ENCODE measurements at regions not wholly inside any gene's neighbourhood (a gene's known extent, or its start where the extent isn't known, plus 50 kb on each side); places are given as distances from the start of the nearest gene placed in this dataset.

DNA sequence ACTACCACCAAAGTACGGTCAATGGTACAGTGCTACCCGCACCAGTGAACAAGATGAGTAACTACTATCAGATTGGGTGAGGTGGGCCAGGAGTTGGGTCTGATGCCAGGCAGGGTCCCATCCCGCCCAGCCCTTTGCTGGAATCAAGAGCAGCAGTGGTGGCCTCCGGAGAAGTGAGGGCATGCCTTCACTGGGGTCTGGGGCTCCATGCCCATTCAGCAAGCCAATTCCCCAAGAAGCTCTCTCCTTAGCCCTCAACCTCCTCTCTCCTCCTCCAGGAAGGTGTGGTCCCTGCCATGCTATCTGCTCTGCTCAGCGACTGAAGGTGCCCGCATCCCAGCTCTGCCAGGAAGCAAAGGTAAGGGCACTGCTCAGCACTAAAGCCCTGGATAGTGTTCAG, 62.7 kb upstream of the CPLX2 start:
- DNase-seq, result no peak

DNA sequence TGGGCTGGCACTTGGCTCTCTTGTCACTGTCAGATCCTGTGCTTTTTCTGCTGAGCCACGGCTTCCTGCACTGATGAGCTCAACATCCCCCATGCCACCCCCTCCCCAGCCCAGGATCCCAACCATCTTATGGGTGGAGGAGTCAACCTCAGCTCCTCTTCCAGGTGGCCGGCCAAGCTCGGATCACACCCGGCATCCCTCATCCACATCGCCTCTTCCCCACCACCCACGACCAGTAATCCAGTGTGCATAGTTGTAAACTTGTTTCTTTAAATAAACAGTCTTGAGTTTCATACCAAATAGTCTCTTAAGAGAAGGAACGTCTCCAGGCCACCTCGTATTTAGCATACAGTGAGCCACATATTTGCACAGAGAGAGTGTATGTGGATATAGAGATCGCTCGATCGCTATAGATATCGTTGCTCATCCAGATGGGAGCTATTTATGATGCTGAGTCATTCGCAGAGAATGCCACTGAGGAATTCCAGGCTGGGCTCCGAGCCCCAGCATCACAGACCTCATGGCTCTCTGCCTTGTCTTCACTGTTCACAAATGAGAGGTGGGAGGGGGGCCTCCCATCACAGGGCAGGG, 61.8 kb upstream of the CPLX2 start:
- no peak for DNase-seq

DNA sequence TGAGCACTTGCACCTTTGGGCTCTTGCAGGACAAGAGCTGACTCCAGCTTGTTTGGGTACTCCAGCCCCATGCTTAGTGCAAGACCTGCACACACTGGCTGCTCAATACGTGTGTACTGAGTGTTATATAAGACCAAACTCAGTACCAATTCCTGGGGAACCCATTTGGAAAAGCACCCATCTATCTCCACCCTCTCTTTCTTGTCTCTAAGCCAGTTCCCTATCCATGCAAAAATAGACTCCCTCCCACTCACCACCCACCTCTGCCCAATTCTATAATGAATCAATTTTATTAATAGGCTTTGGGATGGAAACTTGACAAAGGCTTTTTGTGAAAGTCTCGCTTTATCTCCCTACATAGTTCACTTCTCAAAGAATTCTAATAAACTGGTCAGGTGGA, 60.9 kb upstream of the CPLX2 start:
- no peak for DNase-seq

DNA sequence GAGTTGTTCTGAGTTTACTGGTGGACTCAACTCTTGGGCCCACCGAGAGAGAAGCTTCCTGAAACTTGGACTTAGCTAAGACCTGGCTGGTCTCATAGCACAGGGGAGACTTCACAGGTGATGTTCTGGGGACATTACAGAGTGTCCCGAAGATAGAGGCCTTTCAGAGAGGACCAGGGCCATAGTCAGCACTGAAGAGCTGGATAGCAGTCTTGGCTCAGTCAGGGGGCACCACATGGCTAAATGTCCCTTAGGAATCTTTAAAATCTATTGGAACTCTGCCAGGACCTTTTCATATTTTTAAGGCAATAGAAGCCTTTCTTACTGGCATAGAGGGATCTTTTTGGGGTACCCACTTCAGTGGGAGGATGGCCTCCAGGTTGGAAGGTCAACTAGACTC, 59.8 kb upstream of the CPLX2 start:
- DNase-seq, result no peak

DNA sequence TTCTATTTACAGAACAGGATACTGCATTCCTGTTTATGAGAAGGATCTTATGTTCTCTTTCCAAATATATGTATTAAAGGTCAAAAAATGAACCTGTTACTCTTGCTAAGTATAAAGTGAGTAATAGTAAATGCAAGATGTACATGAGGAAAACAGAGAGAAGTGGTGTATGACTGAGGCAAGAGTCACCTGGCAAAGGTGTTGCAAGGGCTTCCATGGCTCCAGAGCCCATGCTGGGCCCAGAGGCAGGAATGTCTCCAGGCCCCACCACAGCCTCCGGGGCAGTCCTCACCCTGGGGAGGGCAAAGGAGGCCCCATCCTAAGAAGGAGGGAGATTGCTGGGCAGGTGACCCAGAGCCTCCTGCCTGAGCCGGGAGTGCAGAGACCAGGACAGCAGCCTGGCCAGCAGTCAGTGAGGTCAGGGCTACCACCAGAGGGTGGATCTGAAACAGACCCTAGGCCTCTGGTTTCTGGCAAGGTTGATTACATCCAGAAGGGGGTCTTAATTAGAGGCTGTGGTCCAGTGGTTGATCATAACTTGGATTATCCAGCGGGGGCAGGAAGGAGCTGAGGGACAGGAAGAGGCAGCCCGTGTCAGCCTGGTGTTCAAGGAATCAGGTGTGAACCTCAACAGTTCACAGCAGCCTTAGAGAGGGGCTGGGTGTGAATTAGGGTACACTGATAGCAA, 57.3 kb upstream of the CPLX2 start:
- DNase-seq, result no peak

DNA sequence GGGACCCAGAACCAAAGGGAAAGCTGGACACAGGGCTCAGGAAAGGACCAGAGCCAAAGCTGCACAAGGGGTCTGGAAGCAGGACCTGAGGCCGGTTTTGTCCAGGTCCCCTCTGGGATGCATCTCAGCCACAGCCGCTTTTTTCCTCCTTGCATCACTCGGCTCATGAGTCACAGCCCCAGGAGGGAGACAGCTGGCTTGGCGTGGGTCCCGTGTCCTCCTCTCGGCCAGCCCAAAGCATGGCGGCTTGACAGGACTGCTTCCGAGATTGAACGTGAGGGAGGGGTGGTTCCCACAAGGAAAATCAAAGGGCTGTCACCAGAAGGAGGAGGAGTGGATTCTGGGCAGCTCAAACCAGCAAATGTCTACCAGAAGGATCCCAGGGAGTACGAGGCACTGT, 56.7 kb upstream of the CPLX2 start:
- DNase-seq, result no peak

DNA sequence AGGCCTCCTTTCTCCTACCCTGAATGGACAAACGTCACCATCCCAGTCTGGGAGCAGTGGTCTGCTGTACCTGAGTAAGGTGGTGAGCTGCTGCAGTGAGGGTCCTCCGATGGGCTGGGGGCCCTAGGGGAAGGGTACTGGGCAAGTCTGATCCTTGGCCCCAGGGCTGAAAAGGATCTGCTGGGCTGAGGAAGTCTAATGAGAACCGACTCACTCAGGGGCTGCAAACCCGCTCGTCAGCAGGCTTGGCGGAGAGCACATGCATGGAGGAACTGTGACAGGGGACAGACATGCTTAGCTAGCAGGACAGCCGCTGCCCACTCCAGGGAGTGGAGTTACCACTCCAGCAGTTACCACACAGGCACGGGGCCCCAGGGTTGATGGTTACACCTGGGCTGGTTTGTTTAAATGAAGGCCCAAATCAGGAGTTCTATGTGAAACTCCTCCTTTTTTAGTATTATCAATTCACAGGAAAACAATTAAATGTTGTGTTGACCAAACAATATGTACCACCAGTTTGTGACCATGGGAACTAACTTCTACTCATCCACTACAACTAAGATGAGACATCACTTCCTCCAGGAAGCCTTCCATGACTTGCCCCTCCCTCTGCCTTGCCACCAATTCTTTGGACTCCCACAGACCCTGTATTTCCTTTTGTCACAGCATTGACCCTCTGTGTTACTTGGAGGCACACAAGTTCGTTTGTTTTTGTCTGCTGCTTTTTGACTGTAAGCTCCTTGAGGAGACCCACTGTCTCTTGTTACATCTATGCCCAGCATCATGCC, 56.1 kb upstream of the CPLX2 start:
- DNase-seq, result no peak

DNA sequence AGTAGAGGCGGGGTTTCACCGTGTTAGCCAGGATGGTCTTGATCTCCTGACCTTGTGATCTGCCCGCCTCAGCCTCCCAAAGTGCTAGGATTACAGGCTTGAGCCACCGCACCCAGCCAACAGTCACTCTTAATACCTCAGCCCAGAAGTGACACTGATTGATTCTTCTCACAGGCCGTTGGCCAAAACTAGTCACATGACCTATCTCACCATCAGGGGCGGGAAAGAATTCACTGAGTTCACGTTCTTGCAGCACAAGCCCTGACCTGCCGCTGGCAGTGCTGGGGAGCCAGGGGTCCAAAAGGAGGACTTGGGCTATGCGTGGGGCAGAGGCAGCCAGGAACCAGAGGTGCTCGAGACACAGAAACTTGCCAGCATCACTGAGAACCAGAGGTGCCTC, 55.0 kb upstream of the CPLX2 start:
- no peak for DNase-seq

DNA sequence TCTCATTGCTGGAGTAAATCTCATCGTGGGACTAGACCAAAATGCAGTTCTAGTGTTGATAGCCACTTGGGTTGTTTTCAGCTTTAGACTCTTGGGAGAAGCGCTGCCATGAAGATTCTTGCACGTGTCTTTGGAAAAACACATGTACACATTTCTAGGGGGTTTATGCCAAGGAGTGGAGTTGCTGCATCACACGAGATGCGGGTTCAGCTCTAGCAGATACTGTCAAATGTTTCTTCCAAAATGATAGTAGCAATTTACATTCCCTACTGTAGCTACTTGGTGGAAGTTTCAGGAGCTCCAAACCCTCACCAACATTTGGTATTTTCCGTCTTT, 52.3 kb upstream of the CPLX2 start:
- DNase-seq, result no peak

DNA sequence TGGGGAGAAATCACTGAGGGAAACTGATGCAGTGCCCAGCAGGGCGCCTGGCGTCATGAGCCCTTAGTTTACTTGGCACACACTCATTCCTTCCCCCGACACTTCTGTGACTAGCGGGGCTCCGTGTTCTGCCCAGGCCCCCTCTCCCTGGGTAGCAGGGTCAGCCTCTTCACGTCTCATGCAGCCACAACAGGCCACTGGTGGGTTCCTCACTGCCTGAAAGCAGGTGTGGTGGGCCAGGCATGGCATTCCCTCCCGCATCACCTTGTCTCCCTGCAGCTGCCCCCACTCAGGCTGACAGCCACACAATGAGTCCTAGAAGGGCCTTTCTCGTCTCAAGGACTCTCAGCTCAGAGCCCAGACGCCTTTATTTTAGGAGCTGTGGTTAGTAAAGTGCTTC, 51.1 kb upstream of the CPLX2 start:
- no peak for DNase-seq
